HK-2 (cell line): ENCODE measurements at regions not wholly inside any gene's neighbourhood (a gene's known extent, or its start where the extent isn't known, plus 50 kb on each side); places are given as distances from the start of the nearest gene placed in this dataset.
"Not testable (repeated sequence)": the region's sequence is repeated elsewhere in the genome, so short reads cannot be mapped to it uniquely, and the experiment has no call there.

Experiments used
- DNase-seq: peaks from one replicate; pipeline ENCODE4 v3.0.0-alpha.2; 2018; ENCODE audit not compliant: unreplicated experiment

- DNase-seq: not testable (repeated sequence)
Observed at GRCh38 chr2:91497129-91498064, 2805.9 kb downstream of the RPIA start.

DNA sequence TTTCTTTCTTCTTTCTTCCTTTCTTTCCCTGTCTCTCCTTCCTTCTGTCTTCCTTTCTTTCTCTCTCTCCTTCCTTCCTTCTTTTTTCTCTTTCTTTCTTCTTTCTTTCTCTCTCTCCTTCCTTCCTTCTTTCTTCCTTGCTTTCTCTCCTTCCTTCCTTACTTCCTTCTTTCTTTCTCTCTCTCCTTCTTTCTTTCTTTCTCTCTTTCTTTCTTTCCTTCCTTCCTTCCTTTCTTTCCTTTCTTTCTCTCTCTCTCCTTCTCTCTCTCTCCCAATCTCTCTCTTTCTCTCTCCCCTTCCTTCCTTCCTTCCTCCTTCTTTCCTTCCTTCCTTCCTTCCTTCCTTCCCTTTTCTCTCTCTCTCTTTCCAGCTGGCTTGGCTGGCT lies 2806.6 kb downstream of the RPIA start:
- DNase-seq: not testable (repeated sequence)

- DNase-seq: not testable (repeated sequence)
Observed at GRCh38 chr2:91498513-91499250, 2807.2 kb downstream of the RPIA start.

- DNase-seq: not testable (repeated sequence)
Observed at GRCh38 chr2:91499431-91500050, 2808.1 kb downstream of the RPIA start.

DNA sequence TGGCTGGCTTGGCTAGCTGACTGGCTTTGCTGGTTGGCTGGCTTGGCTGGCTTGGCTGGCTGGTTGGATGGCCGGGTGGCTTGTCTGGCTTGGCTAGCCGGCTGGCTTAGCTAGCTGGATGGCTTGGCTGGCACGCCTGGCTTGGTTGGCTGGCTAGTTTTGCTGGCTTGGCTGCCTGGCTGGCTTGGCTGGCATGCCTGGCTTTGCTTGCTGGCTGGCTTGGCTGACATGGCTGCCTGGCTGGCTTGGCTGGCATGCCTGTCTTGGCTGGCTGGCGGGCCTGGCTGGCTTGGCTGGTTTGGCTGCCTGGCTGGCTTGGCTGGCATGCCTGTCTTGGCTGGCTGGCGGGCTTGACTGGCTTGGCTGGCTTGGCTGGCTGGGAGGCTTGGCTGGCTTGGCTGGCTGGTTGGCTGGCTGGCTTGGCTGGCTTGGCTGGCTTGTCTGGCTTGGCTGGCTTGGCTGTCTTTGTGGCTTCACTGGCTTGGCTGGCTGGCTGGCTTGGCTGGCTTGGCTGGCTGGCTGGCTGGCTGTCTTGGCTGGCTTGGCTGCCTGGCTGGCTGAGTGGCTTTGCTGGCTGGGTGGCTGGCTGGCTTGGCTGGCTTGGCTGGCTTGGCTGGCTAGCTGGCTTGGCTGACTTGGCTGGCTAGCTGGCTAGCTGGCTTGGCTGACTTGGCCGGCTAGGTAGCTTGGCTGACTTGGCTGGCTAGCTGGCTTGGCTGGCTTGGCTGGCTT lies 2808.9 kb downstream of the RPIA start:
- not testable (repeated sequence) for DNase-seq

DNA sequence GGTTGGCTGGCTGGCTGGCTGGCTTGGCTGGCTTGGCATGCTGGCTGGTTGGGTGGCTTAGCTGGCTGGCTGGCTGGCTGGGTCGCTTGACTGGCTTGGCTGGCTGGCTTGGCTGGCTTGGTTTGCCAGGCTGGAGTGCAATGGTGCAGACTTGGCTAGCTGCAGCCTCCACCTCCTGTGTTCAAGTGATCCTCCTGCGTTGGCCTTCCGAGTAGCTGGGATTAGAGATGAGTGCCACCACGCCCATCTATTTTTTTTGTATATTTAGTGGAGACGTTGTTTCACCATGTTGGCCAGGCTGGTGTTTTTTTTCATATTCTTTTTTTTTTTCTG lies 2809.5 kb downstream of the RPIA start:
- not testable (repeated sequence) for DNase-seq

DNA sequence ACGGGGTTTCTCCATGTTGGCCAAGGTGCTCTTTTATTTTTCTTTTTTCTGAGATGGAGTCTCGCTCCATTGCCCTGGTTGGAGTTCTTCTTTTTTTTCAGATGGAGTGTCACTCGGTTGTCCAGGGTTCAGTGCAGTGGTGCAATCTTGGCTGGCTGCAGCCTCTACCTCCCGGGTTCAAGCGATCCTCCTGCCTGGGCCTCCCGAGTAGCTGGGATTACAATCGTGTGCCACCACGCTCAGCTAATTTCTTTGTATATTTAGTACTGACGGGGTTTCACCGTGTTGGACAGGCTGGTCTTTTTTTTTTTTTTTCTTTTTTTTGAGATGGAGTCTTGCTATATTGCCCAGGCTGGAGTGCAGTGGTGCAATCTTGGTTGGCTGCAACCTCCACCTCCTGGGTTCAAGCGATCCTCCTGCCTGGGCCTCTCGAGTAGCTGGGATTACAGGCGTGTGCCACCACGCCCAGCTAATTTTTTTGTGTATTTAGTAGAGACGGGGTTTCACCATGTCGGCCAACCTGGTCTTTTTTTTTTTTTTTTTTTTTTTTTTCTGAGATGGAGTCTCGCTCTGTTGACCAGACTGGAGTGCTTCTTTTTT lies 2810.1 kb downstream of the RPIA start:
- DNase-seq: not testable (repeated sequence)

DNA sequence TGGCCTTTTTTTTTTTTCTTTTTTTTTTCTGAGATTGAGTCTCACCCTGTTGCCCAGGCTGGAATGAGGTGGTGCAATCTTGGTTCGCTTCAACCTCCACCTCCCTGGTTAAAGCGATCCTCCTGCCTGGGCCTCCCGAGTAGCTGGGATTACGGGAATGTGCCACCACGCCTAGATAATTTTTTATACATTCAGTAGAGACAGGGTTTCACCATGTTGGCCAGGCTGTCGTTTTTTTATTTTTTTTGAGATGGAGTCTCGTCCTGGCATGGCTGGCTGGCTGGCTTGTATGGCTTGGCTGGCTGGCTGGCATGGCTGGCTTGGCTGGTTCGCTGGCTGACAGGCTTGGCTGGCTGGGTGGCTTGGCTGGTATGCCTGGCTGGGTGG lies 2812.1 kb downstream of the RPIA start:
- not testable (repeated sequence) for DNase-seq

DNA sequence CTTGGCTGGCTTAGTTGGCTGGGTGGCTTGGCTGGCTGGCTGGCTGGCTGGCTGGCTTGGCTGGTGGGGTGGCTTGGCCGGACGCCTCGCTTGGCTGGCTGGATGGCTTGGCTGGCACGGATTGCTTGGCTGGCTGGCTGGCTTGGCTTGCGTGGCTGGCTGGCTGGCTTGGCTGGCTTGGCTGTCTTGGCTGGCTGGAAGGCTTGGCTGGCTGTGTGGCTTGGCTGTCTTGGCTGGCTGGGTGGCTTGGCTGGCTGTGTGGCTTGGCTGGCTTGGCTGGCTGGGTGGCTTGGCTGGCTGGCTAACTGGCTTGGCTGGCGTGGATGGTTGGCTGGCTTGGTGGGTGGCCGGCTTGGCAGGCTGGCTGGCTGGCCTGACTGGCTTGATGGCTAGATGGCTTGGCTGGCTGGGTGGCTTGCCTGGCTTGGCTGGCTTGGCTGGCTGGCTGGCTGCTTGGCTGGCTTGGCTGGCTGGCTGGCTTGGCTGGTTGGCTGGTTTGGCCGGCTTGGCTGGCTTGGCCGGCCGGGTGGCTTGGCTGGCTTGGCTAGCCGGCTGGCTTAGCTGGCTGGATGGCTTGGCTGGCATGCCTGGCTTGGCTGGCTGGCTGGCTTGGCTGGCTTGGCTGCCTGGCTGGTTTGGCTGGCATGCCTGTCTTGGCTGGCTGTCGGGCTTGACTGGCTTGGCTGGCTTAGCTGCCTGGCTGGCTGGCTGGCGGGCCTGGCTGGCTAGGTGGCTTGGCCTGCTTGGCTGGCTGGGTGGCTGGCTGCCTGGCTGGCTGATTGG lies 2812.7 kb downstream of the RPIA start:
- DNase-seq: not testable (repeated sequence)

DNA sequence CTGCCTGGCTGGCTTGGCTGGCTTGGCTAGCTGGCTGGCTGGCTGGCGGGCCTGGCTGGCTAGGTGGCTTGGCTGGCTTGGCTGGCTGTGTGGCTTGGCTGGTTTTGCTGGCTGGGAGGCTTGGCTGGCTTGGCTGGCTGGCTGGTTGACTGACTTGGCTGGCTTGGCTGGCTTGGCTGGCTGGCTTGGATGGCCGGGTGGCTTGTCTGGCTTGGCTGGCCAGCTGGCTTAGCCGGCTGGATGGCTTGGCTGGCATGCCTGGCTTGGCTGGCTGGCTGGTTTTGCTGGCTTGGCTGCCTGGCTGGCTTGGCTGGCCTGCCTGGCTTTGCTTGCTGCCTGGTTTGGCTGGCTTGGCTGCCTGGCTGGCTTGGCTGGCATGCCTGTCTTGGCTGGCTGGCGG lies 2817.3 kb downstream of the RPIA start:
- DNase-seq: not testable (repeated sequence)

DNA sequence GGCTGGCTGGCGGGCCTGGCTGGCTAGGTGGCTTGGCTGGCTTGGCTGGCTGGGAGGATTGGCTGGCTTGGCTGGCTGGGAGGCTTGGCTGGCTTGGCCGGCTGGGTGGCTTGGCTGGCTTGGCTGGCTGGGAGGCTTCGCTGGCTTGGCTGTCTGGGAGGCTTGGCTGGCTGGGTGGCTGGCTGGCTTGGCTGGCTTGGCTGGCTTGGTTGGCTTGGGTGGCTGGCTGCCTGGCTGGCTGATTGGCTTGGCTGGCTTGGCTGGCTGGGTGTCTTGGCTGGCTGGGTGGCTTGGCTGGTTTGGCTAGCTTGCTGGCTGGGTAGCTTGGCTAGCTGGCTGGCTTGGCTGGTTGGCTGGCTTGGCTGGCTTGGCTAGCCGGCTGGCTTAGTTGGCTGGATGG lies 2817.8 kb downstream of the RPIA start:
- DNase-seq: not testable (repeated sequence)

GRCh38 chr2:91511166-91511565 lies 2819.7 kb downstream of the RPIA start:
- not testable (repeated sequence) for DNase-seq

DNA sequence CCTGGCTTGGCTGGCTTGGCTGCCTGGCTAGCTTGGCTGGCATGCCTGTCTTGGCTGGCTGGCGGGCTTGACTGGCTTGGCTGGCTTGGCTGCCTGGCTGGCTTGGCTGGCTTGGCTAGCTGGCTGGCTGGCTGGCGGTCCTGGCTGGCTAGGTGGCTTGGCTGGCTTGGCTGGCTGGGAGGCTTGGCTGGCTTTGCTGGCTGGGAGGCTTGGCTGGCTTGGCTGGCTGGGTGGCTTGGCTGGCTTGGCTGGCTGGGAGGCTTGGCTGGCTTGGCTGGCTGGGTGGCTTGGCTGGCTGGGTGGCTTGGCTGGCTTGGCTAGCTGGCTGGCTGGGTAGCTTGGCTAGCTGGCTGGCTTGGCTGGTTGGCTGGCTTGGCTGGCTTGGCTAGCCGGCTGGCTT lies 2824.5 kb downstream of the RPIA start:
- not testable (repeated sequence) for DNase-seq

GRCh38 chr2:91516669-91517068 lies 2825.2 kb downstream of the RPIA start:
- not testable (repeated sequence) for DNase-seq

DNA sequence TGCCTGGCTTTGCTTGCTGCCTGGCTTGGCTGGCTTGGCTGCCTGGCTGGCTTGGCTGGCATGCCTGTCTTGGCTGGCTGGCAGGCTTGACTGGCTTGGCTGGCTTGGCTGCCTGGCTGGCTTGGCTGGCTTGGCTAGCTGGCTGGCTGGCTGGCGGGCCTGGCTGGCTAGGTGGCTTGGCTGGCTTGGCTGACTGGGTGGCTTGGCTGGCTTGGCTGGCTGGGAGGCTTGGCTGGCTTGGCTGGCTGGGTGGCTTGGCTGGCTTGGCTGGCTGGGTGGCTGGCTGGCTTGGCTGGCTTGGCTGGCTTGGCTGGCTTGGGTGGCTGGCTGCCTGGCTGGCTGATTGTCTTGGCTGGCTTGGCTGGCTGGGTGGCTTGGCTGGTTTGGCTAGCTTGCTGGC lies 2826.4 kb downstream of the RPIA start:
- DNase-seq: not testable (repeated sequence)

GRCh38 chr2:91518361-91518981 lies 2827.0 kb downstream of the RPIA start:
- DNase-seq: not testable (repeated sequence)

- not testable (repeated sequence) for DNase-seq
Observed at GRCh38 chr2:91519359-91519758, 2827.9 kb downstream of the RPIA start.

DNA sequence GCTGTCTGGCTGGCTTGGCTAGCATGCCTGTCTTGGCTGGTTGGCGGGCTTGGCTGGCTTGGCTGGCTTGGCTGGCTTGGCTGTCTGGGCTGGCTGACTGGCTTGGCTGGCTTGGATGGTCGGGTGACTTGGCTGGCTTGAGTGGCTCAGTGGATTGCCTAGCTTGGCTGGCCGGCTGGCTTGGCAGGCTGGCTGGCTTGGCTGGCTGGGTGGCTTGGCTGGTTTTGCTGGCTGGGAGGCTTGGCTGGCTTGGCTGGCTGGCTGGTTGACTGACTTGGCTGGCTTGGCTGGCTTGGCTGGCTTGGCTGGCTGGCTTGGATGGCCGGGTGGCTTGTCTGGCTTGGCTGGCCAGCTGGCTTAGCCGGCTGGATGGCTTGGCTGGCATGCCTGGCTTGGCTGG lies 2828.4 kb downstream of the RPIA start:
- DNase-seq: not testable (repeated sequence)

DNA sequence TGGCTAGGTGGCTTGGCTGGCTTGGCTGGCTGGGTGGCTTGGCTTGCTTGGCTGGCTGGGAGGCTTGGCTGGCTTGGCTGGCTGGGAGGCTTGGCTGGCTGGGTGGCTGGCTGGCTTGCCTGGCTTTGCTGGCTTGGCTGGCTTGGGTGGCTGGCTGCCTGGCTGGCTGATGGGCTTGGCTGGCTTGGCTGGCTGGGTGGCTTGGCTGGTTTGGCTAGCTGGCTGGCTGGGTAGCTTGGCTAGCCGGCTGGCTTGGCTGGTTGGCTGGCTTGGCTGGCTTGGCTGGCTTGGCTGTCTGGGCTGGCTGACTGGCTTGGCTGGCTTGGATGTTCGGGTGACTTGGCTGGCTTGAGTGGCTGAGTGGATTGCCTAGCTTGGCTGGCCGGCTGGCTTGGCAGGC lies 2829.1 kb downstream of the RPIA start:
- DNase-seq: not testable (repeated sequence)

DNA sequence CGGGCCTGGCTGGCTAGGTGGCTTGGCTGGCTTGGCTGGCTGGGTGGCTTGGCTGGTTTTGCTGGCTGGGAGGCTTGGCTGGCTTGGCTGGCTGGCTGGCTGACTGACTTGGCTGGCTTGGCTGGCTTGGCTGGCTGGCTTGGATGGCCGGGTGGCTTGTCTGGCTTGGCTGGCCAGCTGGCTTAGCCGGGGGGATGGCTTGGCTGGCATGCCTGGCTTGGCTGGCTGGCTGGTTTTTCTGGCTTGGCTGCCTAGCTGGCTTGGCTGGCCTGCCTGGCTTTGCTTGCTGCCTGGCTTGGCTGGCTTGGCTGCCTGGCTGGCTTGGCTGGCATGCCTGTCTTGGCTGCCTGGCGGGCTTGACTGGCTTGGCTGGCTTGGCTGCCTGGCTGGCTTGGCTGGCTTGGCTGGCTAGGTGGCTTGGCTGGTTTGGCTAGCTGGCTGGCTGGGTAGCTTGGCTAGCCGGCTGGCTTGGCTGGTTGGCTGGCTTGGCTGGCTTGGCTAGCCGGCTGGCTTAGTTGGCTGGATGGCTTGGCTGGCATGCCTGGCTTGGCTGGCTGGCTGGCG lies 2829.6 kb downstream of the RPIA start:
- not testable (repeated sequence) for DNase-seq
